IMR-90 (cell line): ENCODE measurements at regions not wholly inside any gene's neighbourhood (a gene's known extent, or its start where the extent isn't known, plus 50 kb on each side); places are given as distances from the start of the nearest gene placed in this dataset.

Source experiments
- ATAC-seq: fragments of 200-7000 bp; cut with Tn5 transposase; 2 replicates; pipeline ENCODE4 v1.9.1; 2020; ENCODE audit warnings: low read depth, mild to moderate bottlenecking, moderate library complexity
- BruUV-seq: library from RNA; stranded (reverse); fragments of 400-500 nt; replicated peaks from 2 replicates; lab custom pipeline; 2021; lab: Mats Ljungman, UMichigan
- CTCF ChIA-PET: fragments of 300-600 bp; formaldehyde crosslinking; extraction: SDS; loops from one replicate; lab custom pipeline; 2021; ENCODE audit warnings: antibody characterized with exemption; lab: Yijun Ruan, JAX
- POLR2A ChIA-PET: fragments of 300-600 bp; sonication (Branson Sonifier 250); formaldehyde crosslinking; loops from one replicate; lab custom pipeline; 2022; ENCODE audit warnings: antibody characterized with exemption; ENCODE audit not compliant: unreplicated experiment; lab: Charles Lee
- DNase-seq: peaks from one replicate; pipeline ENCODE4 v3.0.0; 2013
- H2AFZ ChIP-seq: replicated peaks from 2 replicates; pipeline ENCODE3; 2013; ENCODE audit warnings: low read length, mild to moderate bottlenecking; ENCODE audit not compliant: poor library complexity
- H2AK5ac ChIP-seq: 2 replicates; pipeline ENCODE4 v1.6.1; 2013; ENCODE audit warnings: low read depth, low read length, inconsistent platforms
- H2AK9ac ChIP-seq: replicated peaks from 2 replicates; pipeline ENCODE3; 2013; ENCODE audit warnings: mild to moderate bottlenecking, low read depth, low read length, moderate library complexity; ENCODE audit not compliant: poor library complexity
- H2BK120ac ChIP-seq: 2 replicates; pipeline ENCODE4 v1.6.1; 2013; ENCODE audit warnings: low read depth, low read length, inconsistent platforms
- H2BK15ac ChIP-seq: 3 replicates; pipeline ENCODE4 v1.6.1; 2013; ENCODE audit warnings: low read depth, low read length, inconsistent platforms
- H2BK20ac ChIP-seq: 2 replicates; pipeline ENCODE4 v1.6.1; 2013; ENCODE audit warnings: low read depth, mild to moderate bottlenecking, inconsistent platforms, low read length, moderate library complexity
- H2BK5ac ChIP-seq: 2 replicates; pipeline ENCODE4 v1.6.1; 2013; ENCODE audit warnings: mild to moderate bottlenecking, low read depth, low read length, inconsistent platforms; ENCODE audit not compliant: poor library complexity, severe bottlenecking
- H3K14ac ChIP-seq: replicated peaks from 2 replicates; pipeline ENCODE4 v1.6.1; 2013; ENCODE audit warnings: low read depth, low read length, inconsistent platforms
- H3K18ac ChIP-seq: 2 replicates; pipeline ENCODE4 v1.6.1; 2013; ENCODE audit warnings: low read depth, low read length, control low read depth
- H3K23ac ChIP-seq: 2 replicates; pipeline ENCODE4 v1.6.1; 2013; ENCODE audit warnings: low read depth, low read length, inconsistent platforms
- H3K27ac ChIP-seq: 2 replicates; pipeline ENCODE4 v1.5.1; 2013; ENCODE audit warnings: mild to moderate bottlenecking, control low read depth, low read length; ENCODE audit not compliant: insufficient read depth
- H3K27me3 ChIP-seq: 2 replicates; pipeline ENCODE4 v1.6.1; 2013; ENCODE audit warnings: low read length; ENCODE audit not compliant: control insufficient read depth, insufficient read depth
- H3K36me3 ChIP-seq: 2 replicates; pipeline ENCODE4 v1.6.1; 2013; ENCODE audit warnings: low read length, mixed read lengths; ENCODE audit not compliant: control insufficient read depth, insufficient read depth
- H3K4ac ChIP-seq: 2 replicates; pipeline ENCODE4 v1.6.1; 2013; ENCODE audit warnings: low read depth, low read length, inconsistent platforms
- H3K4me1 ChIP-seq: 2 replicates; pipeline ENCODE4 v1.6.1; 2013; ENCODE audit warnings: low read length, mixed read lengths; ENCODE audit not compliant: control insufficient read depth, insufficient read depth
- H3K4me2 ChIP-seq: 2 replicates; pipeline ENCODE4 v1.6.1; 2013; ENCODE audit warnings: low read depth, mild to moderate bottlenecking, control low read depth, low read length, moderate library complexity
- H3K4me3 ChIP-seq: 2 replicates; pipeline ENCODE4 v1.5.1; 2013; ENCODE audit warnings: low read depth, mild to moderate bottlenecking, control low read depth, low read length, moderate library complexity; ENCODE audit not compliant: insufficient read depth
- H3K56ac ChIP-seq: 2 replicates; pipeline ENCODE4 v1.6.1; 2013; ENCODE audit warnings: low read length, inconsistent platforms; ENCODE audit not compliant: insufficient read depth; ENCODE audit errors: extremely low read depth
- H3K79me1 ChIP-seq, 2 experiments: 2 replicates each; pipeline ENCODE4 v1.6.1; 2013; ENCODE audit warnings: low read length in 2 of 2, inconsistent platforms in 1 of 2, low read depth in 1 of 2
- H3K9ac ChIP-seq: 2 replicates; pipeline ENCODE4 v1.6.1; 2013; ENCODE audit warnings: low read depth, low read length, control low read depth
- H3K9me1 ChIP-seq: 2 replicates; pipeline ENCODE4 v1.6.1; 2013; ENCODE audit warnings: low read length, inconsistent platforms; ENCODE audit not compliant: insufficient read depth
- H3K9me3 ChIP-seq: 2 replicates; pipeline ENCODE4 v1.6.1; 2013; ENCODE audit warnings: low read length; ENCODE audit not compliant: control insufficient read depth, insufficient read depth
- H4K20me1 ChIP-seq: 2 replicates; pipeline ENCODE4 v1.6.1; 2013; ENCODE audit warnings: low read length, inconsistent platforms; ENCODE audit not compliant: insufficient read depth
- H4K5ac ChIP-seq: 2 replicates; pipeline ENCODE4 v1.6.1; 2013; ENCODE audit warnings: mild to moderate bottlenecking, low read depth, low read length, control low read depth
- H4K8ac ChIP-seq, 2 experiments: 2 replicates each; pipeline ENCODE4 v1.6.1; 2013; ENCODE audit warnings: low read depth in 2 of 2, low read length in 2 of 2, control low read depth in 1 of 2, inconsistent platforms in 1 of 2
- H4K91ac ChIP-seq: 2 replicates; pipeline ENCODE4 v1.6.1; 2013; ENCODE audit warnings: low read depth, low read length, inconsistent platforms; ENCODE audit not compliant: insufficient read depth
- BHLHE40 ChIP-seq: fragments of 150-350 bp; IDR thresholded peaks from 2 replicates; pipeline ENCODE4 v1.6.1; 2016; ENCODE audit warnings: mild to moderate bottlenecking, low read depth, low read length
- CEBPB ChIP-seq: IDR thresholded peaks from 2 replicates; pipeline ENCODE4 v1.6.1; 2012; ENCODE audit warnings: low read depth, low read length, improper control_type of control experiment
- FOS ChIP-seq: fragments of 150-350 bp; IDR thresholded peaks from 2 replicates; pipeline ENCODE4 v1.6.1; 2016; ENCODE audit warnings: low read depth, low read length
- WGBS, 2 experiments: methylation state at CpG; one replicate each; pipeline versions ENCODE4 v1.1.5 to v1.1.7; 2013; ENCODE audit warnings: missing lambda C conversion rate in 2 of 2; ENCODE audit not compliant: insufficient read length in 1 of 2; ENCODE audit errors: extremely low coverage in 2 of 2; 5-methylcytosine and 5-hydroxymethylcytosine counted together
- dilution Hi-C: fragments of 300-500 bp; cut with HindIII; formaldehyde crosslinking; loops from one replicate; pipeline ENCODE4 v1.14.3; 2018; ENCODE audit warnings: low sequenced_read_pairs; ENCODE audit not compliant: unreplicated experiment
- in situ Hi-C: fragments of 300-500 bp; cut with MboI; formaldehyde crosslinking; loops from 3 replicates; pipeline ENCODE4 v1.14.3; 2019; ENCODE audit warnings: low sequenced_read_pairs, inconsistent platforms, mixed read lengths
- intact Hi-C: fragments of 100-400 bp; cut with micrococcal nuclease; formaldehyde crosslinking; loops from 2 replicates; pipeline ENCODE4 v1.10.0; 2022

GRCh38 chr9:68626526-68626925 lies 78.5 kb upstream of the PIP5K1B start:
- H3K9ac ChIP-seq: no peak overlapping the region
- DNase-seq (no peak), ATAC-seq (no peak)
- H3K4me1 ChIP-seq: no peaks in the 10 kb centered on the region
- H2AK9ac ChIP-seq: no peak overlapping the region
- no peak overlapping the region for H2AK5ac ChIP-seq
- whole genome bisulfite sequencing, 2 experiments: 40% methylated on average over 1 of the region's 2 CpGs; no CpG with 5 or more reads in 1 of the 2 experiments
- no peak overlapping the region for H3K14ac ChIP-seq
- TF ChIP-seq BHLHE40 (no peak), CEBPB (no peak), FOS (no peak)
- H4K8ac ChIP-seq: no peak overlapping the region
- no peaks in the 10 kb centered on the region for H3K27me3 ChIP-seq
- no peak overlapping the region for H4K5ac ChIP-seq
- no peak overlapping the region for H3K18ac ChIP-seq
- H3K79me1 ChIP-seq: no peaks in the 10 kb centered on the region
- H3K56ac ChIP-seq: no peak overlapping the region
- intact Hi-C loops: no loop called here
- no TSS peak for BruUV-seq
- H3K9me1 ChIP-seq: no peaks in the 10 kb centered on the region
- dilution Hi-C loops: no loop called here
- H3K23ac ChIP-seq: no peak overlapping the region
- H2BK15ac ChIP-seq: no peak overlapping the region
- ChIA-PET POLR2A (no interaction called here), CTCF (no interaction called here)
- in situ Hi-C loops: no loop called here
- no peaks in the 10 kb centered on the region for H4K20me1 ChIP-seq
- no peak overlapping the region for H3K27ac ChIP-seq
- H3K9me3 ChIP-seq: no peaks in the 10 kb centered on the region
- H3K4ac ChIP-seq: no peak overlapping the region
- no peak overlapping the region for H2AFZ ChIP-seq
- H2BK20ac ChIP-seq: no peak overlapping the region
- no peak overlapping the region for H2BK120ac ChIP-seq
- H3K4me3 ChIP-seq: no peak overlapping the region
- H2BK5ac ChIP-seq: no peak overlapping the region
- H3K36me3 ChIP-seq: no peaks in the 10 kb centered on the region
- no peak overlapping the region for H3K4me2 ChIP-seq
- no peak overlapping the region for H4K91ac ChIP-seq
